HG02870 (cell line): ENCODE measurements at regions not wholly inside any gene's neighbourhood (a gene's known extent, or its start where the extent isn't known, plus 50 kb on each side); places are given as distances from the start of the nearest gene placed in this dataset.
A peak's percentile ranks its signal among the peaks of the same experiment; 100 is the strongest.
"Not testable (repeated sequence)": the region's sequence is repeated elsewhere in the genome, so short reads cannot be mapped to it uniquely, and the experiment has no call there.

Experiments used
- ATAC-seq: cut with Tn5 transposase; IDR thresholded peaks from one replicate; pipeline ENCODE4 v1.9.1; 2021; ENCODE audit warnings: mild to moderate bottlenecking, moderate library complexity; ENCODE audit not compliant: unreplicated experiment

DNA sequence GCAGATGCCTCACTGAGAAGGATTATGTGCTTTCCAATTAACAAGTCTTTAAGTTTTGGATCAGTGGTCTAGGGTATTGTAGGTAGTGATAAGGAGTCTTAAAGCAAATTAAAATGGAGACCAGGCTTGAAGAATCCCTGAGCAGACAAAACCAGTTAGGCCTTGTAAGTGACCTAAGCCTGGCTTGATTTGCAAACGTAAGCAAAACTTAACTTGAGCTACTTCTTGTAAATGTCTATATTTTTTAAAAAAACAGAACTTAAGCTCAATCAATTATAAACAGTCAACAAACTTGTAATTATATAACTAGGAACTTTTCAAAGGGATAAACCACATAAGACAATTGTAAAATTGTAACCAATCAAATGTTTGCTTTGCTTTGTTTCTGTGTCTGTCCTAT lies 72.7 kb upstream of the NALF2 start:
- no peak for ATAC-seq

DNA sequence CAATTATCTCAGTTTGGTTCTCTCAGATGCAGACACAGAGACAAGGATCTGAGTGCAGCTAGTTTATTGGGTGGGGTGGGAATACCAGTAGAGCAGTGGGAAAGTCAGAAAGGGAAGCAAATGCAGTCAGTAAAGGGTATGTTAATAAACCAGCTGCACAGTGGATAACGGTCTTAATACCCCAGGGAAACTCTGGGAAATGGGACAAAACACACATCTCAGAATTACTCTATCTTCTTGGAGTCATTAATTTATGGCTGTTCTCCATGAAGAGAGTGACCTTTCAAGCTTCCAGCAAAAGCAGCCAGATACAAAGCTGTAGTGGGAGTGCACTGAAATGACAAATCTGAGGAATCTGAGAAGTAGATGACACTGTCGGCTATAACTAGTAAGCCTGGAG lies 73.3 kb upstream of the NALF2 start:
- no peak for ATAC-seq

DNA sequence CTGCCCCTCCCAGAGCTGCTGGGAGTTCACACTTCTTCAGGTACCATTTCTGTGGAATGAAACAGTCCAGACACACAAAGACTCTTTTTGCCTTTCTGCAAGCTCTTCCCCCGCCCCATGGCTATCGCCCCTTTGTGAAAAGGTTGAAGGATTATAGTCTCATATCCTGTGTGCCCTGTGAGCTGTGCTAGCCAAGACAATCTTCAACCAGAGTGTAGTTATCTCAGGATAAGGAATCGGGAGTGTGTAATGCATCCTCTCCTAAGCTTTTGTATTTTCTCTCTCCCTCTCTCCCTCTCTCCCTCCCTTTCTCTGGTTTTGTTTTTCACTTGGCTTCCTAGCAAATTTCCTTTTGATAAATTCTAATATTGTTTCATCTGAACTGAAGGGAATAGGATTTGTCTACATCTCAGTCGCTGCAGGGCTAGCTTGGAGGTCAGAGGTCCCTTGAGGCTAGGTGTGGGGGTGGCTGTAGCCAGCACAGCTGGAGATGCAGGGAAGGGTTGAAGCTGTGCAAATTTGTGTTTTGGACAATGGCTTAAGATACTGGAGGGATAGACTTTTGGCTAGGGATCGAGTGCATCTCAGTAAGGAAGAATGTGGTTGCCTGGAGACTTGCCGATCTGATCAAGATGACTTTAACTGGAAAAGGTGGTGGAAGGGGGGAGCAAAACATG lies 74.6 kb upstream of the NALF2 start:
- no peak for ATAC-seq

DNA sequence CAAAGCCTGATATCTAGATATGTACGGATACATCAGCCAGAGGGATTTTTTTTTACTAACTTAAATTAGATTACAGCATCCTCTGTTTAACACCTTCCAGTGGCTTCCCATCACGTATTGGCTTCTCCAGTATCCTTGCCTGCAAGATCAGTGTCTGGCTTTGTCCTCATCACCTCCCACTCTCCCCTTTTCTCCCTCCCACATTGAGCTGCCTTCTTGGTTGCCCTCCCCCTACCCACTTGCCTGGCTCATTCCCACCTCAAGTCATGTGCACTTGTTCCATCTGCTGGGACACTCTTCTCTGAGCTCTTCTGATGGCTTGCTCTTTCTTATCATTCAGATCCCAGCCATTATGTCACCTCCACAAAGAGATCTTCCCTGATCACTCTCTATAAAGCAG lies 75.9 kb upstream of the NALF2 start:
- ATAC-seq: no peak

DNA sequence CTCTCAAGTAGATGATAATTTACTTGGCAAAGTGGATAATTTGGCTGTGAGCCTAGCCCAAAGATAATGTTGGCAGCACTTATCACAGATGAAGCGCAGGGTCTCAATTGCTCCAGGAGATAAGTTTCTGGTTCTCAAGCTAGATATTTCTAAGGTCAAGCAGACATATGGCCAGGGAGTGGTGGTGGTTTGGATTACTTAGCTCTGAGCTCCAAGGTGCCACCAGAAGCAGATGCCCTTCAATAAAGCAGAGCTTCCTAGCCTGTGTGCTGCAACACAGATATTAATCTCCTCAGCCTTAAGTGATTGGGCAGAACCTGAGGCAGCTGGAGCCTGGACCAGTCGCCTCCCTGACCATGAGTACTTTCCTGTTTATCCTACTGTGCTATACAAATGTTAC lies 79.2 kb upstream of the NALF2 start:
- no peak for ATAC-seq

DNA sequence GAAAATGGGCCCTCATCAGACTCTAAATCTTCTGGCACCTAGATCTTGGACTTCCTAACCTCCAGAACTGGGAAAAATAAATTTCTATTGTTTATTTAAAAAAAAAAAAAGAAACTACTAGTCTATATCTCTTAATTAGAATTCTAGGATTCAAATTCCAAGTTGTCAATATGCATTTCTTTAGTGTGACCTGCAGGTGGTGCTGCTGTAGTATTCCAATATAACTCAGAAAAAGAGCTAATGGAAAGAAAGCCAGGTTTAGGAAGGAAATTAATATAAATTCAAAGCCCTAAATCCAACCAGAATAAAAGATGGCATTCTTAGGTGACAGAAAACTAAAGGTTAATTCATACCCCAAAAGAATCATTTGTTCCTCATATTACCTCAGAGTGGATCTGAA lies 80.0 kb upstream of the NALF2 start:
- no peak for ATAC-seq

DNA sequence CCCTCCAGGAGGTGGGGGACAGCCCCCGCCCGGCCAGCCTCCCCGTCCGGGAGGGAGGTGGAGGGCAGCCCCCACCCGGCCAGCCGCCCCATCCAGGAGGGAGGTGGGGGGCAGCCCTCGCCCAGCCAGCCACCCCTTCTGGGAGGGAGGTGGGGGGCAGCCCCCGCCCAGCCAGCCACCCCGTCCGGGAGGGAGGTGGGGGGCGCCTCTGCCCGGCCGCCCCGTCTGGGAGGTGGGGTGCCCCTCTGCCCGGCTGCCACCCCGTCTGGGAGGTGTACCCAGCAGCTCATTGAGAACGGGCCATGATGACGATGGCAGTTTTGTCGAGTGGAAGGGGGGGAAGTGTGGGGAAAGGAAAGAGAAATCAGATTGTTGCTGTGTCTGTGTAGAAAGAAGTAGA lies 81.9 kb upstream of the NALF2 start:
- ATAC-seq: not testable (repeated sequence)

DNA sequence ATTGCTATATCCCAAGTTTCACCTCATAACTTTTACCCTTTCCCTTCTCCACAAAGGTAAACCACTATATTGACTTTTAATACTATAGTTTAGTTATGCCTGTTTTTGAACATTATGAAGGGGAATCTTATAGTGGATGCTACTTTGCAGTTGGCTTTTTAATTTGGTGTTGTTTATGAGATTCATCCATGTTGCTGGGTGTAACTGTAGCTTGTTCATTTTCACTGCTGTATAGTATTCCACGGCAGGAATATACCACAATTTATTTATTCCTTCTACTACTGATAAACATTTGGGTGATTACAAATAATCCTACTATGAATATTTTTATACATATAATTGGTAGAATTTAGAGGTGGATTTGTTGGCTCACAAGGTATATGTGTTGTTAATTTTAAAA lies 88.4 kb upstream of the NALF2 start:
- ATAC-seq: no peak

DNA sequence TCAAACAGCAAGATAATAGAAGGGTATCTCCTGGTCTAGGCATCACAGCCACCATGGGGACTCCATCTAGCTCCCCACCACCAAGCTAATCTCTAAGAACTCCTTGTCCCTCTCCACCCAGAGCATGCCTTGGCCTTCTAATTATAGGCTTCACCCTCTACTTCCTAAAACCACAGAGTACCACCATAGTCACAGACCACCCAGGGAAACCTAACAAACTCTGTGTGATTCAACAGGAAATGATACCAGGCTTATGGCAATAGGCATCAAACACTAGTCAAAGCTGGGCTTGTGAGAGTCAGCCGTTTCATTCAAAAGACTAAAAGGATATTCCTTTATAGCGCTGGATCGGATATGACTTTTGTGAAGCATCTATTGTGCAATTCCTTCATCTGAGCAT lies 91.5 kb upstream of the NALF2 start:
- no peak for ATAC-seq

DNA sequence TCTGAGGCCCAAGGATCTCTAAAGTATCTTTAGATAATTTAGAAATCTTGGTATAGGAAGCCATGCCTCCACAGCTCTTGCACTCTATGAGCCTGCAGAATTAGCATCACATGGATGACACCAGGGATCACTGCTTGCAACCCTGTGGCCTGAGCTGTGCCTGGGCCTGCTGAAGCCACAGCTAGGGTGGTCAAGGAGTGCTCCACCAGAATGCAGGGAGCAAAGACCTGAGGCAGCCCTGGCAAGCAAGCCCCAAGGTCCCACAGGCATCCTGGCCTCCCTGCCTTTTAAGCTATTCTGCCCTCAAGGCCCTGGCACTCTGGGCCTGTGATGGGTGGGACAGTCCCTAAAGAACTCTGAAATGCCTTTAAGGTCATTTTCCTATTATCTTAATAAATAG lies 105.2 kb upstream of the NALF2 start:
- no peak for ATAC-seq

DNA sequence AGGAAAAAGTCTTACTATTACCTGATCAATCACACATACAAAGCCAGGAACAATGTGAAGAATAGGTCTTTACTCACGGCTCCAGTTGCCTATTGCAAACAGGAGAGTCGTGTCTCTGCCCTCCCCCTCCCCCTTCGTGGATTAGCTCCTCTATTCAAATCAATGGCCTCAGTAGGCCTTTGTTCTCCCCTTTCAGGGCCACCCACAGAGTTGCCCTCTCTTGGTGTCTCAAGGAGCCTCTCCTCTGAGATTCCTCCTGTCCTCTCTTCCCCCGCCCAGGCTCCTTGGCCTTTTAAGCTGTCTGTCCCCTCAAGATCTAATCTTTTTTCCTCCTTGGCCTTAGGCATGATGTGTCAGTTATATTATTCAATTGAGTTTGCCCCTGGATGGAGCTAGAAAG lies 107.2 kb upstream of the NALF2 start:
- ATAC-seq: no peak

DNA sequence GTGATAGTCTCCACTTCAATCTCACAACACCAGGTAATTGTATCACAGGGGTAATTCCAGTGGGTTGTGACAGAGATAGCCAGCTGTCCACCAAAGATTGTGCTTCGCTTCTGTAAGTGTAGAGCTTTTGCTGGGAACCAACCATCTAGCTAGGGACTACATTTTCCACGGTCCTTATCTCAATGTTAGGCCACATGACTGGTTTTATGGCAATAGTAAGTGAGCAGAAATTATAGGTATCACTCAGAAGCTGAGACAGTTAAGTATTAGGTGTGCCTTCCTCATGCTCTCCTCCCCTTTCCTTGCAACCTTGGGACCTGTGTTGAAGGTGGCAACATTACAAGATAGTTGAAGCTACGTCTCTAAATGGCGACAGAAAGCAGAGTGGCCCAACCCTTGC lies 108.8 kb upstream of the NALF2 start:
- no peak for ATAC-seq

DNA sequence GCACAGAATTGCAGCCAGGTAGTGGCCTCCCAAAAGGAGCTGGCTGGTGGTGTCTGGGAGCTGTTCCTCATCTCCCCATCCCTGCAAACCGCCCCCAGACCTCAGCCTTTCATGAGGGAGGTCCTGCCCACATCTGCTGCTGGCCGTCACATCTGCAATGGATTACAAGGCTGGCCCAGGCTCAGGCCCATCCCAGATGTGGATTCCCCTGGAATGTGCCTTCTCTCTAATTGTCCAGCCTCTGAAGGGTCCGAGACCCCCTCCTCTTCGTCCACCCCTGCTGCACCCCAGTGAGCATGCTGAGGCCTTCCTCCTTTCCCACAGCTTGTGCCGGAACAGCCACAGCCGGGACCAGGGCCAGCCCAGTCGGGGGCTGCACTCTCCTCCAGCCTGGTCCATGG lies 115.0 kb upstream of the NALF2 start:
- ATAC-seq: no peak

DNA sequence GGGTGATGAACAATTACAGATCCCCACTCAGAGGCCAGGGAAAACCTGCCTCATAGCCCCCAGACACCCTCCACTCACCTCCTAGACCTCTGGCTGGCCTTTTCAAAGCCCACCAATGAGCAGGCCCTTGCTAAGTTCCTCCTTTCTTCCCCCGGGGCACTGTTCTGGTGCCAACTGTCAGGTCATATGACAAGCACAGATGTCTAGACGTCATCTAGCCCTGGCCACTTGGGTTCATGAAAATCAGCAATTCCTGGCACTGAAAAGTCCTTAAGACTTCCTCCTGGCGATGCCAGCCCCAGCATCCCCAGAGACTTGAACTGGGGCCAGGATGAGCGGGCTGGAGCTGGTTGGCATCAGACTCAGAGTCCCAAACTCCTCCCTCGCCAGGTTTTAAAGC lies 115.6 kb upstream of the NALF2 start:
- no peak for ATAC-seq

DNA sequence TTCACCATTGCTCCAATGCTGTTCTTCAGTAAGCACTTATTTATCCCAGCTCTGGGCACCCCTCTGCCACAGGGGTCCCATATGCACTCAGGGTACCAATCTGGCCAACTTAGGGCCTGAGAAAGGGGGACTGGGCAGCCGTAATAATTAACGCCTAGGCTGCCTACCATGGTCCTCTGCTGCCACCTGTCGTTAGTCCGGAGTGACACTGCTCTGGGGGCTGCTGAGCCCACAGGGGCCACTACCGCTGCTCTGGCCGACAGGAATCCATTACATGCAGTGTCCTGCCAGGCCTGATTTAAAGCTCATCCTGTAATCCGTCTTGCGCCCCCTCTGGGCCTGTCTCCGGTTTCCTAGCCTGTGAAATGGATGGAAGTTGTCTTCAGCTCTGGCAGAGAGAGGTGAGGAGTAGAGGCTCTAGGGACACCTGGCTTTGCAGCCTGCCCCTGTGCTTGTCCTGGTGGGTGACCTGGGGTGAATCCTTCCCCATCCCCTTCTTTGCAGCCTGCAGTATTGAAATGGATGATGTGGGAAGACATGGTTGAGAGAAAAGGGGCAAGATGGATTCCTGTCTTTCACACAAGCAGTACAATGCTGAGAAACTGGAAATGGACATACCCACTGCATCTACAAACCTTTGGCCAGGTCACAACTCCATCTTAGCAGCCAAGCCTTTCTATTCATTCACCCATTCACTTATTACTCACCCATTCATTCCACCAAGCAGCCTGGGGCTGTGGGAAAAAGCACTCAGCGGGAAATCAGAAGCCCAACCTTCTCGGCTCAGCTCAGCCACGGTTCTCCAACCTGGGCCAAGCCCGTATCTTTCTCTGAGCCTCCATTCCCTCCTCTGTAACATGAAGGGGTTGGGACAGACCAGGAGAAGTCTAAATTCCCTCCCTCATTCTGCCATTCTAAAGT lies 116.3 kb upstream of the NALF2 start:
- ATAC-seq: peak; percentile 58

DNA sequence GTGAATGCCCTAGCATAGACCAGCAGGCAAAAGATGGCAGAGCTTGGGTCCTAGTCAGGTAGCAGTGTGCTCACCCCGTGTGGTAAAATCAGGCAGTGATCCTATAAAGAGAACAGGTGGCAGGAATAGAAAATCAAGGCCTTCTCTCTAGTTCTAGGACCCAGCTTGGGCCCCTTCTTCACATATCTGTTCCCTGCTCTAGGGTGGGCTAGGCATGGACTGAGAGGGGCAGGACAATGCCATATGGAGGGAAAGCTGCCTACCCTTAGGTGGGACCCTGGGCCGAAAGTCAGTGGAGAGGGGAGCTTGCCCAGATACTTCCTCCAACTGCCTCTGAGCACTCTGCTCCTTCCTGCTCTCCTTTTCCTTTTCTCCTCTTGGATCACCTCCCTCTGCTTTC lies 117.4 kb upstream of the NALF2 start:
- no peak for ATAC-seq

DNA sequence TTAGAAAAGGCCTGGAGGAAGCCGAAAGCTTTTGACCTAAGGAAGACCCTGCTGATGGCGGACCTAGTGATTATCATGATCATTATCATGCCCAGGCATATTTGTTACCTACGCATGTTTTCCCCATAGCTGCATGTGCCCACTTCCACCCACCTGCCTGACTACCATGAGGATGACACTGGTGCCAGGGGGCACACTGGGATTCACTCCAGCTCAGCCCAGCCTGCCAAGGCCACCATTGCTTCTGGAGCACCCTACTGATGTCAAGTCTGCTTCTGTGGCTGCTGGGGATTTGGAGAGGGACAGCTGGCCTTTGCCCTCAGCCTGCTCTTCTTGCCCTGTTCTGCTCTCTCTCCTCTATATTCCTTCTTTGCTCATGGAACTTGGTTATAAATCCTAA lies 124.7 kb upstream of the NALF2 start:
- no peak for ATAC-seq

DNA sequence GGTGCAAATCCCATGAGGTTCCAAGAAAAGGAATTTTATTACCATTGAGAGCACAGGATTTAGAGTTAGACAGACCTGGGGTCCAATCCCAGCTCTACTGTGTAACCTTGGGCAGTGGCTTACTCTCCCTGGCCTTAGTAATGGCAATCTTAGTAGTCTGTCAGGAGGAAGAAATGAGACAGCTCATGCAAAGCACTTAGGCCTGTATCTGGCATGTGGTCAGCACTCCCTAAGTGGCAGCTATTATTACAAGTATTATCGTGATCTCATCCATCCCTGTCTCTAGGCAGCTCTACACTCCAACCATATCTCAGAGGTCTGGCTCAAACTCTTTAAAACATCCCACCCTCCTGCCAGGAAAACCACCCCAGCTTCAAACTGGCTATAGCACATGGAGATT lies 129.6 kb upstream of the NALF2 start:
- ATAC-seq: no peak

DNA sequence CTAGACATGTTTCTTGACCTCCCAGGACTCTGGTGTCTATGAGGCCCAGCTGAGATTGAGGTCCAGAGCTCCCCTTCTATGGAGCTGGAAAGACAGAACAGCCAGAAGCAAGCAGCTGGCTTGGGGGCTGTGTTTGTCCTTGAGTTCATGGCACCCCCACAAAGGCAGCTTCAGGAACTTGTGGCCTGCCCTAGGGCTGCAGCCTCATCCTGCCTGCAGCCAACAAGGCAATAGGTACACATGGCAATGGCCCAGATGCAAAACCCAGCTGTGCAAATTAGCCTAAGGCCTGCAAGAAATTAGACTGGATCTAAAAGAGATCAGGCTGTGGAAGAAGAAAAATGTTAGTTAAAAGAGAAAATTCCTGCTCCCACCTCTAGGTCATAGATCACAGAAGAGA lies 131.7 kb upstream of the NALF2 start:
- ATAC-seq: no peak

DNA sequence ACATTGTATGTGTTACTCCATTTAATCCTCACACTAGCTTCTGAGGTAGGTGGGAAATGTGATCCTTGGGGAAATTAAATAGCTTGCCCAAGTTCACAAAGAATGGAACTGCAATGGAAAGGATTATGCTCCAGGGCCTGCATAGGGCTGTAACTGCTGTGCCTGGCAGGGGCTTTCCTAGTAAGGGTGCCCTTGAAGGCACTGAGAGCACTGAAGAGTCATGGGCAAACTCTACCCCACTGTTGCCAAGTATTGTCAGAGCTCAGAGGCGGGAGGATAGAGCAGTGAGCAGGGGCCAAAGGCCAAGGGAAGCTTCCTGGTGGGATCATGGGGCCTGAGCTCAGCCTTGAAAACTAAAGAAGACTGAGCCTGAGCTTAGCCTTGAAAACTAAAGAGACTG lies 133.0 kb upstream of the NALF2 start:
- no peak for ATAC-seq

DNA sequence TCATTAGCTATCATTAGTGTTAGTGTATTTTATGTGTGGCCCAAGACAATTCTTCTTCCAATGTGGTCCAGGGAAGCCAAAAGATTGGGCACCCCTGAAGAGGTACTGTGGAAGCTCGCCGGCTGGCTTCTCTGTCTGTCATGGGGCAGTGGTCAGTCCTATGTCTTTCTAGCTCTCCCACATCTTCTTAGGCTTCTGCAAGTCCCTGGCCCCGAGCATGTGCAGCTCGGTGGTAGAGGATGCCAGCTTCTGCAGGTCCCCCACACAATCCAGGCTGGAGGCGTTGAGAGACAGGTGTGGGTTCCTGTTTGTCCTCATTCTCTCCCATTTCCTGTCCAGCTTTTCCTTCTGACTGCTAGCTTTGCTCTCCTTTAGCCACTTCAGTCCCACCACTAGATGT lies 134.1 kb upstream of the NALF2 start:
- ATAC-seq: no peak

DNA sequence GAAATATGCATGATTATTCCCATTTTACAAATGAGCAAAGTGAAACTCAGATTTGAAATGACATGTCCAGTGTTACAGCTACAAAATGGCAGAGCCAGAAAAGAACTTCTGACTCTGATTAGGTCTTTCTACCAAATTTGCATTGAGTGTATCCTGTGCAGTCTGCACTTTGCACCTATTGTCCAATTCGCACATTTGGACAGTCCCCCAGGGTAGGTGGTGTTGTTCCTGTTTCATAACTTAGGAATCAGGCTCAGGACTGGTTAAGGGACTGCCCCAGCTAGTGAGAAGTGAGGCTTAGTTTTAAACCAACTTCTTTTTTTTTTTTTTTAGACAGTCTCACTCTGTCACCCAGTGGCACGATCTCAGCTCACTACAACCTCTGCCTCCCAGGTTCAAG lies 137.9 kb upstream of the NALF2 start:
- ATAC-seq: peak; percentile 36

DNA sequence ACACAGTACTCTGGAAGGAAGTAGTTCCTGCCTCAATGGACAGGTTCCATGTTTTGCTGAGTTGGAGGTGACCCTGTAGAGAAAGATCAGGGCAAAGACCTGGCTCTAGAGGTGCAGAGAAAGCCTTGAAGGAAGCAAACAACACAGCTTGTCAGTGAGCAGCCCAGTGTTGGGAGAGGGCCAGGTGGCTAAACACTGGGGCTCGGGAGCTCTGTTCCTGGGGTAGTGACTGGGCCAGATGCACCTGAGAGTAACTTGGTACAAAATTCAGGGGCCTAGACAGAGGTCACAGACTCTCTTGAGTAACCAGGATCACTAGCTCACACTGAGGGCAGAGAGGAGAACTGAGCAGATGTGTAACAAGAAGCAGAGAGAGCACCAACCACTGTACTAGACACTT lies 138.4 kb upstream of the NALF2 start:
- no peak for ATAC-seq
